ENCODE measurements at regions not wholly inside any gene's neighbourhood (a gene's known extent, or its start where the extent isn't known, plus 50 kb on each side); places are given as distances from the start of the nearest gene placed in this dataset.
"Not testable (repeated sequence)": the region's sequence is repeated elsewhere in the genome, so short reads cannot be mapped to it uniquely, and the experiment has no call there.

GRCh38 chr21:8419925-8420560 lies 2101.3 kb upstream of the TPTE start:
- H3K4me1 ChIP-seq (replicated peaks); intact Hi-C loops (cut with DNase I); H3K4me3 ChIP-seq; H3K9me3 ChIP-seq; H3K27ac ChIP-seq; H3K36me3 ChIP-seq; H3K27me3 ChIP-seq (replicated peaks; ENCODE audit: insufficient read depth): not testable (repeated sequence)
- TF ChIP-seq POLR2A (IDR thresholded peaks at IDR 0.05) = peak; percentile 88
- TF ChIP-seq, protein P1, sequence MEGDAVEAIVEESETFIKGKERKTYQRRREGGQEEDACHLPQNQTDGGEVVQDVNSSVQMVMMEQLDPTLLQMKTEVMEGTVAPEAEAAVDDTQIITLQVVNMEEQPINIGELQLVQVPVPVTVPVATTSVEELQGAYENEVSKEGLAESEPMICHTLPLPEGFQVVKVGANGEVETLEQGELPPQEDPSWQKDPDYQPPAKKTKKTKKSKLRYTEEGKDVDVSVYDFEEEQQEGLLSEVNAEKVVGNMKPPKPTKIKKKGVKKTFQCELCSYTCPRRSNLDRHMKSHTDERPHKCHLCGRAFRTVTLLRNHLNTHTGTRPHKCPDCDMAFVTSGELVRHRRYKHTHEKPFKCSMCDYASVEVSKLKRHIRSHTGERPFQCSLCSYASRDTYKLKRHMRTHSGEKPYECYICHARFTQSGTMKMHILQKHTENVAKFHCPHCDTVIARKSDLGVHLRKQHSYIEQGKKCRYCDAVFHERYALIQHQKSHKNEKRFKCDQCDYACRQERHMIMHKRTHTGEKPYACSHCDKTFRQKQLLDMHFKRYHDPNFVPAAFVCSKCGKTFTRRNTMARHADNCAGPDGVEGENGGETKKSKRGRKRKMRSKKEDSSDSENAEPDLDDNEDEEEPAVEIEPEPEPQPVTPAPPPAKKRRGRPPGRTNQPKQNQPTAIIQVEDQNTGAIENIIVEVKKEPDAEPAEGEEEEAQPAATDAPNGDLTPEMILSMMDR (IDR thresholded peaks at IDR 0.05) = peak in 1 of 4 experiments; percentile 46
- WGBS = 82% methylated on average over 2 of the region's 2 CpGs
- peak; percentile 30 for DNase-seq (ENCODE audit: low spot score)

DNA sequence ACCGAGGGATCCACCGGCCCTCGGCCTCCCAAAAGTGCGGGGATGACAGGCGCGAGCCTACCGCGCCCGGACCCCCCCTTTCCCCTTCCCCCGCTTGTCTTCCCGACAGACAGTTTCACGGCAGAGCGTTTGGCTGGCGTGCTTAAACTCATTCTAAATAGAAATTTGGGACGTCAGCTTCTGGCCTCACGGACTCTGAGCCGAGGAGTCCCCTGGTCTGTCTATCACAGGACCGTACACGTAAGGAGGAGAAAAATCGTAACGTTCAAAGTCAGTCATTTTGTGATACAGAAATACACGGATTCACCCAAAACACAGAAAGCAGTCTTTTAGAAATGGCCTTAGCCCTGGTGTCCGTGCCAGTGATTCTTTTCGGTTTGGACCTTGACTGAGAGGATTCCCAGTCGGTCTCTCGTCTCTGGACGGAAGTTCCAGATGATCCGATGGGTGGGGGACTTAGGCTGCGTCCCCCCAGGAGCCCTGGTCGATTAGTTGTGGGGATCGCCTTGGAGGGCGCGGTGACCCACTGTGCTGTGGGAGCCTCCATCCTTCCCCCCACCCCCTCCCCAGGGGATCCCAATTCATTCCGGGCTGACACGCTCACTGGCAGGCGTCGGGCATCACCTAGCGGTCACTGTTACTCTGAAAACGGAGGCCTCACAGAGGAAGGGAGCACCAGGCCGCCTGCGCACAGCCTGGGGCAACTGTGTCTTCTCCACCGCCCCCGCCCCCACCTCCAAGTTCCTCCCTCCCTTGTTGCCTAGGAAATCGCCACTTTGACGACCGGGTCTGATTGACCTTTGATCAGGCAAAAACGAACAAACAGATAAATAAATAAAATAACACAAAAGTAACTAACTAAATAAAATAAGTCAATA lies 2093.4 kb upstream of the TPTE start:
- intact Hi-C loops (cut with DNase I); H3K4me3 ChIP-seq; H3K36me3 ChIP-seq; H3K4me1 ChIP-seq (replicated peaks); H3K27me3 ChIP-seq (replicated peaks; ENCODE audit: insufficient read depth); H3K9me3 ChIP-seq; DNase-seq (ENCODE audit: low spot score); H3K27ac ChIP-seq: not testable (repeated sequence)
- WGBS = no CpG with 5 or more reads among the region's 47 CpGs

- DNase-seq (ENCODE audit: low spot score); H3K4me1 ChIP-seq (replicated peaks); H3K27ac ChIP-seq; H3K36me3 ChIP-seq; H3K4me3 ChIP-seq; intact Hi-C loops (cut with DNase I); H3K9me3 ChIP-seq; H3K27me3 ChIP-seq (replicated peaks; ENCODE audit: insufficient read depth): not testable (repeated sequence)
- WGBS = no CpG with 5 or more reads among the region's 43 CpGs
Measured at GRCh38 chr21:8428668-8429456, 2092.5 kb upstream of the TPTE start.

DNA sequence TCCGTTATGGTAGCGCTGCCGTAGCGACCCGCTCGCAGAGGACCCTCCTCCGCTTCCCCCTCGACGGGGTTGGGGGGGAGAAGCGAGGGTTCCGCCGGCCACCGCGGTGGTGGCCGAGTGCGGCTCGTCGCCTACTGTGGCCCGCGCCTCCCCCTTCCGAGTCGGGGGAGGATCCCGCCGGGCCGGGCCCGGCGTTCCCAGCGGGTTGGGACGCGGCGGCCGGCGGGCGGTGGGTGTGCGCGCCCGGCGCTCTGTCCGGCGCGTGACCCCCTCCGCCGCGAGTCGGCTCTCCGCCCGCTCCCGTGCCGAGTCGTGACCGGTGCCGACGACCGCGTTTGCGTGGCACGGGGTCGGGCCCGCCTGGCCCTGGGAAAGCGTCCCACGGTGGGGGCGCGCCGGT lies 2086.7 kb upstream of the TPTE start:
- H3K27me3 ChIP-seq (replicated peaks; ENCODE audit: insufficient read depth); H3K36me3 ChIP-seq; DNase-seq (ENCODE audit: low spot score); H3K4me3 ChIP-seq; H3K9me3 ChIP-seq; H3K4me1 ChIP-seq (replicated peaks); H3K27ac ChIP-seq; intact Hi-C loops (cut with DNase I): not testable (repeated sequence)
- WGBS = no CpG with 5 or more reads among the region's 64 CpGs

DNA sequence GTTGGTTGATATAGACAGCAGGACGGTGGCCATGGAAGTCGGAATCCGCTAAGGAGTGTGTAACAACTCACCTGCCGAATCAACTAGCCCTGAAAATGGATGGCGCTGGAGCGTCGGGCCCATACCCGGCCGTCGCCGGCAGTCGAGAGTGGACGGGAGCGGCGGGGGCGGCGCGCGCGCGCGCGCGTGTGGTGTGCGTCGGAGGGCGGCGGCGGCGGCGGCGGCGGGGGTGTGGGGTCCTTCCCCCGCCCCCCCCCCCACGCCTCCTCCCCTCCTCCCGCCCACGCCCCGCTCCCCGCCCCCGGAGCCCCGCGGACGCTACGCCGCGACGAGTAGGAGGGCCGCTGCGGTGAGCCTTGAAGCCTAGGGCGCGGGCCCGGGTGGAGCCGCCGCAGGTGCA lies 2078.3 kb upstream of the TPTE start:
- H3K27me3 ChIP-seq (replicated peaks; ENCODE audit: insufficient read depth); H3K4me1 ChIP-seq (replicated peaks); H3K36me3 ChIP-seq; H3K27ac ChIP-seq; DNase-seq (ENCODE audit: low spot score); H3K4me3 ChIP-seq; H3K9me3 ChIP-seq; intact Hi-C loops (cut with DNase I): not testable (repeated sequence)
- WGBS = no CpG with 5 or more reads among the region's 54 CpGs

DNA sequence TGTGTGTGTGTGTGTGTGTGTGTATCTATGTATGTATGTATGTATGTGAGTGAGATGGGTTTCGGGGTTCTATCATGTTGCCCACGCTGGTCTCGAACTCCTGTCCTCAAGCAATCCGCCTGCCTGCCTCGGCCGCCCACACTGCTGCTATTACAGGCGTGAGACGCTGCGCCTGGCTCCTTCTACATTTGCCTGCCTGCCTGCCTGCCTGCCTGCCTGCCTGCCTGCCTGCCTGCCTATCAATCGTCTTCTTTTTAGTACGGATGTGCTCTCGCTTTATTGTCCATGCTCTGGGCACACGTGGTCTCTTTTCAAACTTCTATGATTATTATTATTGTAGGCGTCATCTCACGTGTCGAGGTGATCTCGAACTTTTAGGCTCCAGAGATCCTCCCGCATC lies 2071.6 kb upstream of the TPTE start:
- H3K9me3 ChIP-seq; H3K27ac ChIP-seq; DNase-seq (ENCODE audit: low spot score); intact Hi-C loops (cut with DNase I); H3K4me1 ChIP-seq (replicated peaks); H3K36me3 ChIP-seq; H3K4me3 ChIP-seq; H3K27me3 ChIP-seq (replicated peaks; ENCODE audit: insufficient read depth): not testable (repeated sequence)
- WGBS = no CpG with 5 or more reads among the region's 18 CpGs

DNA sequence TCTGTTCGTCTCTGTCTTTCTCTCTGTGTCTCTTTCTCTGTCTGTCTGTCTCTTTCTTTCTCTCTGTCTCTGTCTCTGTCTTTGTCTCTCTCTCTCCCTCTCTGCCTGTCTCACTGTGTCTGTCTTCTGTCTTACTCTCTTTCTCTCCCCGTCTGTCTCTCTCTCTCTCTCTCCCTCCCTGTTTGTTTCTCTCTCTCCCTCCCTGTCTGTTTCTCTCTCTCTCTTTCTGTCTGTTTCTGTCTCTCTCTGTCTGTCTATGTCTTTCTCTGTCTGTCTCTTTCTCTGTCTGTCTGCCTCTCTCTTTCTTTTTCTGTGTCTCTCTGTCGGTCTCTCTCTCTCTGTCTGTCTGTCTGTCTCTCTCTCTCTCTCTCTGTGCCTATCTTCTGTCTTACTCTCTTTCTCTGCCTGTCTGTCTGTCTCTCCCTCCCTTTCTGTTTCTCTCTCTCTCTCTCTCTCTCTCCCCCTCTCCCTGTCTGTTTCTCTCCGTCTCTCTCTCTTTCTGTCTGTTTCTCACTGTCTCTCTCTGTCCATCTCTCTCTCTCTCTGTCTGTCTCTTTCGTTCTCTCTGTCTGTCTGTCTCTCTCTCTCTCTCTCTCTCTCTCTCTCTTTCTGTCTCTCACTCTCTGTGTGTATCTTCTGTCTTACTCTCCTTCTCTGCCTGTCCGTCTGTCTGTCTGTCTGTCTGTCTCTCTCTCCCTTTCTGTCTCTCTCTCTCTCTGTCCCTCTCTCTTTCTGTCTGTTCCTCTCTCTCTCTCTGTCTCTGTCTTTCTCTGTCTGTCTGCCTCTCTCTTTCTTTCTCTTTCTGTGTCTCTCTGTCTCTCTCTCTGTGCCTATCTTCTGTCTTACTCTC lies 2065.9 kb upstream of the TPTE start:
- WGBS = no CpG with 5 or more reads among the region's 6 CpGs
- H3K27ac ChIP-seq; DNase-seq (ENCODE audit: low spot score); H3K9me3 ChIP-seq; intact Hi-C loops (cut with DNase I); H3K4me3 ChIP-seq; H3K36me3 ChIP-seq; H3K4me1 ChIP-seq (replicated peaks); H3K27me3 ChIP-seq (replicated peaks; ENCODE audit: insufficient read depth): not testable (repeated sequence)

- no CpG with 5 or more reads among the region's 3 CpGs for WGBS
- H3K27ac ChIP-seq; H3K4me1 ChIP-seq (replicated peaks); H3K4me3 ChIP-seq; intact Hi-C loops (cut with DNase I); H3K36me3 ChIP-seq; DNase-seq (ENCODE audit: low spot score); H3K9me3 ChIP-seq; H3K27me3 ChIP-seq (replicated peaks; ENCODE audit: insufficient read depth): not testable (repeated sequence)
Measured at GRCh38 chr21:8464403-8465152, 2056.8 kb upstream of the TPTE start.

GRCh38 chr21:8466642-8467041 lies 2054.7 kb upstream of the TPTE start:
- H3K4me3 ChIP-seq; H3K27me3 ChIP-seq (replicated peaks; ENCODE audit: insufficient read depth); intact Hi-C loops (cut with DNase I); H3K27ac ChIP-seq; H3K9me3 ChIP-seq; DNase-seq (ENCODE audit: low spot score); H3K4me1 ChIP-seq (replicated peaks); H3K36me3 ChIP-seq: not testable (repeated sequence)
- WGBS = no CpG with 5 or more reads among the region's 10 CpGs
